Kidney tubule cell (primary cell): ENCODE measurements at regions not wholly inside any gene's neighbourhood (a gene's known extent, or its start where the extent isn't known, plus 50 kb on each side); places are given as distances from the start of the nearest gene placed in this dataset.
A peak's percentile ranks its signal among the peaks of the same experiment; 100 is the strongest.
"Not testable (repeated sequence)": the region's sequence is repeated elsewhere in the genome, so short reads cannot be mapped to it uniquely, and the experiment has no call there.

Experiments used
- DNase-seq: peaks from one replicate; pipeline ENCODE4 v3.0.0-alpha.2; 2018; ENCODE audit warnings: low spot score

DNA sequence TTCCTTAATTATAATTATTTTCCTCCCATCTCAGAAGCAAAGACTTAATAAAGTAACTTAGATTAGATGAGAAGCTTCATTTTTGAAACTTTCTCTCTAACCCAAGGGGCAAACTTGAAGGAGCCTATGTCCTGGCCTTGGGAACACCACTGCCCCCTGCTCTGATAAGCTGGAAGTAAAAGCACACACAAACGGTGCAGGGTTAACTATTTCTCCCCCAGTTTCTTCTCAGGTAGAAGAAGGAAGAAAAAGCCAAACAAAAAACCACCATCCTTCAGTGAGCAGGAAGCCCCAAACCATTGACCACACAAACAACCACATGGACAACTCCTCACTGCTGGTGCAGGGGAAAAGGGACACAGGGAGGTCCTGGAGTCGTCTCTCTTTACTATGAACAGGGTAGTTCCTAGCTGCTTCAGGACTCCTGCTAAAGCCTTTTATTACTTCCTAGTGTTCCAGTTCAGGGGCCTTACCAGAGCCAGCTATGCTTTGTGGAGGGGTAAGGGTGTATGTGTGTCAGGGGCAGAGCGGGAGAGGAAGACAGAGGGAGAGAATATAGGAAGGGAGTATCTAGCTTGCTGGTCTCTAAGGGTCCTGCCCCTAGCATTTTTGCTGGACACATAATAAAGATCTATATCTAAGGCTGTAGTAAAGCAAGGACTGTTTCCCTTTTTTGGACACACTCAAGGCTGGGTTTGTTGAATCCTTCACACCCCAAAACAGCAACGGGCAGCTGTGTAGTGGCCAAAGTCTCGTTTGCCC is 94.0 kb upstream of the UMPS start:
- no peak for DNase-seq

GRCh38 chr3:124636863-124637296 is 93.4 kb upstream of the UMPS start:
- no peak for DNase-seq

GRCh38 chr3:124639406-124640237 is 90.6 kb upstream of the UMPS start:
- DNase-seq = no peak

- DNase-seq = no peak
These were observed 89.5 kb upstream of the UMPS start for GRCh38 chr3:124640635-124641306.

- DNase-seq = no peak
These were observed 86.8 kb upstream of the UMPS start for GRCh38 chr3:124643453-124643852.

DNA sequence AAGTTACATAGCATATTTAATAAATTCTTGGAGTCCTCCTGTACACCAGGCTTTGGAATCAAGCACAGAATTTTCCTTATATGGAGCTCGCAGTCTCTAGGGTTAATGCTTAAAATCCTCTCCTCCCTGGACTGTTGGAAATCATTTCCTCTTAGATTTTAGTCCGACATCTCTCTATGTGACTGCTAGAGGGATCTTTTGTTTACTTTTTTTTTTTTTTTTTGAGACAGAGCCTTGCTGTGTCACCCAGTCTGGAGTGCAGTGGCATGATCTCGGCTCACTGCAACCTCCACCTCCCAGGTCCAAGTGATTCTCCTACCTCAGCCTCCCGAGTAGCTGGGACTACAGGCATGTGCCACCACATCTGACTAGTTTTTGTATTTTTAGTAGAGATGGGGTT is 84.1 kb upstream of the UMPS start:
- not testable (repeated sequence) for DNase-seq

GRCh38 chr3:124648551-124648950 is 81.7 kb upstream of the UMPS start:
- no peak for DNase-seq

- DNase-seq = no peak
These were observed 79.5 kb upstream of the UMPS start for GRCh38 chr3:124650798-124651197.

DNA sequence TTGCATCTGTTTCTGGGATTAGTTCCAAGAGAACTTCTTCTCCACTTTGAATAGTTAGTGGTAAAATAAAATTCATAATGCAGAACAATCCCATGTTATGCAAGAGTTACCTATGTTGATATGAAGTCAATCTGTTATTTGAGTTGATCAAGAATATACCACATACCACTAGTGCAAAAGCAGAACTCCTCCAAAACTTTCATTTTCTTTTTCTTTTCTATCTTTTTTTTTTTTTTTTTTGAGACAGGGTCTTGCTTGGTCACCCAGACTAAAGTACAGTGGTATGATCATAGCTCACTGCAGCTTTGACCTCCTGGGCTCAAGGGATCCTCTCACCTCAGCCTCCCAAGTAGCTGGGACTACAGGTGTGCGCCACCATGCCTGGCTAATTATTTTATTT is 78.8 kb upstream of the UMPS start:
- DNase-seq = not testable (repeated sequence)

GRCh38 chr3:124652009-124652408 is 78.2 kb upstream of the UMPS start:
- DNase-seq = no peak

- DNase-seq = no peak
These were observed 77.0 kb upstream of the UMPS start for GRCh38 chr3:124653071-124653796.

GRCh38 chr3:124653797-124654469 is 76.3 kb upstream of the UMPS start:
- no peak for DNase-seq

DNA sequence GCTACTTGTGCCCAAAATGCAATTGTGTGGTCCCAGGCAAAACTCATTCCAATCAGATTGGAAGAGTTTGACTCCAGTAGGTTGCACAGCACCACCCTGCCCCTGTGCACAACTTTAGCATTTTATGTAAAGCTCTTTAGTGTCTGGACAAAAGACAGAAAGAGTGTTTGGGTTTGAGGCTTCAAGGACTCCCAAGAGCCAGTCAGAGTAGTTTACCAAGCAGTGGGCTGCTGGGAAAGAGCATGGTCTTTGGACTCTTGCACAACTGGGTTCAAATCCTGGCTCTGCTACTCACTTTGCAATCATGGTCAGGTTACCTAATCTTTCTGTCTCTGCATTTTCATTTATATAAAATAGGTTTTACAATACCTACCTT is 75.8 kb upstream of the UMPS start:
- DNase-seq = no peak

- DNase-seq = no peak
These were observed 73.7 kb upstream of the UMPS start for GRCh38 chr3:124656531-124656930.

DNA sequence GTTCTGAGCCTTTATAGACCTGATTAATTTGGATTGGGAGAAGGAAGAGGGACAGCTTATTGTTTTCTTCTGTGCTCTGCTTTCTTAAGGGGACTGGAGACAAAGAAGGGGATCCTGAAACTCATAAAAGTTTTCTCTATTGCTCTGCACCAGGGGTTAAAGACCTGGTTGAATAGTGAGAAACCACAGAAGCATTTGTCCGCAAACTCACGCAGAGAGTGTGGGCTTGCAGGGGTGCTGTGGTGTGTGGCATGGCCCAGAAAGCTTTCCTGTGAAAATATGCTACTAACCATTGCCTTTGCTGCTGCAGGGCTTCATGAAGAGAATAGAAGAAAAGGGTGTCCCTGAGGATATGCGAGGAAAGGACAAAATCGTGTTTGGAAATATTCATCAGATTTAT is 73.1 kb upstream of the UMPS start:
- no peak for DNase-seq

DNA sequence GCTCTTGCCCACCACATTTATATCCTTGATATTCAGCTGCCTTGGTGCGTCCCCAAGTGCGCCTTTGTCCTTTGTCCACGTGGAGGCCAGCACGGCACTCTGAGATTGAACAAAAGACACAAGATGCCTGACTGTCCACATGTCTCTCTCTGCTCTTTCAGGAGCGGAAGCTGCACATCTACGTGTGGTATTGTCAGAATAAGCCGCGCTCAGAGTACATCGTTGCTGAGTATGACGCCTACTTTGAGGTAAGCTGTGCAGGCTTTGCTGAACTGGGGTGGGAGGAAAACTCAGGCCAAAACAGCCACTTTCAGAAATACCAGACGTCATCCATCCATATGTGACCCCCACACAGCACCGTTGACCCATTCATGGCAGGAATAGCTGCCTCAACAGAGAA is 72.0 kb upstream of the UMPS start:
- no peak for DNase-seq

DNA sequence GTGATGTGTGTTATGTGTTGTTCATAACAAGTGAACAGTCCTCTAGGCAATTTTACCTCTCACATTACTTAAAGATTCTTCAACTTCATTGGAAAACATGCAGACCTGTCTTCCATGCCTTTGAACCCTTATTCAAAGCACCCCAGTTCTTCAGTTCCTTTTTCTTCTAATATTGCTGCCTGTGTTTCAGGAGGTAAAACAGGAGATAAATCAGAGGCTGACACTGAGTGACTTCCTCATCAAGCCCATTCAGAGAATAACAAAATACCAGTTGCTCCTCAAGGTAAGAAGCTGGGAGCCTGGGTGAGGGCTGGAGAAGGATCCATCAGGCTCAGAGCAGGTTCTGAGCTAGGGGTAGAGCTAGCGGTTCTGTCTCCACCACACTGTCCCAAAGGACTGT is 71.1 kb upstream of the UMPS start:
- no peak for DNase-seq

DNA sequence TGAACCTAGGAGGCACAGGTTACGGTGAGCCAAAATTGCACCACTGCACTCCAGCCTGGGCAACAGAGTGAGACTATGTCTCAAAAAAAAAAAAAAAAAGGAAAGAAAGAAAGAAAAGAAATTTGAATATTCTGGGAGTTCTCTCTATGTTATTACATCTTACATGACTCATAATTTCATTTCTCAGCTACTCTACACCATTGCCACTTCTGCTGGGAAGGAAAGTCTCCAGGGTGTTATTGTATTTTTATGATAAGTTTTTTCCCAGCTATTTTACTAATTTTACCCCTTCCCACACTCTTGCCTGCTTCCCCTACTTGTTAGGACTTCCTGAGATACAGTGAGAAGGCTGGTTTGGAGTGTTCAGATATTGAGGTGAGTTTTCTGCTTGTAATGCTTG is 69.7 kb upstream of the UMPS start:
- DNase-seq = no peak

GRCh38 chr3:124663690-124664089 is 66.6 kb upstream of the UMPS start:
- peak; percentile 29 for DNase-seq

- DNase-seq = peak; percentile 58
These were observed 65.4 kb upstream of the UMPS start for GRCh38 chr3:124664804-124665203.

DNA sequence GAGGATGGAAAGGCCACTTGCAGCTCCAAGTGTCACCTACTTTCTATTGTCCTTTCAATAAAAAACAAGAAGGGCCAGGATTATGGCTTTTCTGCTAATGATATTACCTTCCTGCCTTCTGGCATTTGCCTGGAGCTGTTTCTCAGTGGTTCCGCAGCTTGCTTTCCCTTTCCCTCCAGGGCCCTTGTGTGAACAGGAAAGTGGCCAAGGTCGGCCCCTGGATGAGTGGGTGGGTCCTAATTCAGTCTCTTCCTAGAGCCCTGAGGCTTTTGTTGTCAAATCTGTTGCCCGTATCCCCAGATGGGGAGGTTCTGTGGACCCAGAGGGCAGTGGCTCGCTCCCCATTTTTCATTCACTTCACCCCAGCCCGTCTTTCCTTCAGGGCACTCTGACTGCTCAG is 64.2 kb upstream of the UMPS start:
- DNase-seq = no peak

GRCh38 chr3:124669470-124669869 is 60.8 kb upstream of the UMPS start:
- peak; percentile 45 for DNase-seq
